ENCODE measurements at regions not wholly inside any gene's neighbourhood (a gene's known extent, or its start where the extent isn't known, plus 50 kb on each side); places are given as distances from the start of the nearest gene placed in this dataset.

DNA sequence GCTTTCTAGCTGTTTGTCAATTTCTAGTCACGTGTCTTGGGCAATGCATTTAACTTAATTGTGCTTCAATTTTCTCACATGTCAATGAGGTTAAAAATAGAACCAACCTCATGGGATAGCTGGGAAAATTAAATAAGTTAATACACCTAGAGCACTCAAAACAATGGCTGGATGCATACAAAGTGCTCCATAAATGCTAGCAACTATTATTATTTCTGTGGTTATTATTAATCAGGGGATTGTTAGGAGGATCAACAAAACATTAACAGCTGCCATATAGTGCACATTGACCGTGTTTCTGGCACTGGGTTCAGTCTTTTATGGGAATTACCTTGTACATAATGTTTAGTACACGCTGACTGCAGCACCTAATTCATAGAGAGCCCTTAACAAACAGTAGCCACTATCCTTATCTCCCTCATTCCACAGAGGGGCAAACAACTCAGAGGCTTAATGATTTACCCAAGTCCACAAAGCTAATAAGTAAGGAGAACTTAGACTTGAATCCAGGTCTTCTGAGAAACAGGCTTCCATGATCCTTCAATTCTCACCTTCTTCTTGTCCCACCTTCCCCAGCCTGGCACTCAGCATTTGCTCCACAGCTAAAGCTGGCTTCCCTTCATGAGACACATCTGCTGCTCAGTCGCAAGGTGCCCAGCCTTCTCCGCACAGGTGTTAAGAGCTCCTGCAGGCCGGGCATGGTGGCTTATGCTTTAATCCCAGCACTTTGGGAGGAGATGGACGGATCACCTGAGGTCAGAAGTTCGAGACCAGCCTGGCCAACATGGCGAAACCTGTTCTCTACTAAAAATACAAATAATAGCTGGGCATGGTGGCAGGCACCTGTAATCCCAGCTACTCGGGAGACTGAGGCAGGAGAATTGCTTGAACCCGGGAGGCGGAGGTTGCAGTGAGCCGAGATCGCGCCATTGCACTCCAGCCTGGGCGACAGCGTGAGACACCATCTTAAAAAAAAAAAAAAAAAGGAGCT lies 137.4 kb upstream of the ABCA1 start:
- no peak for DNase-seq

GRCh38 chr9:105066275-105066865 lies 138.4 kb upstream of the ABCA1 start:
- DNase-seq = no peak

GRCh38 chr9:105067895-105068580 lies 140.1 kb upstream of the ABCA1 start:
- no peak for DNase-seq

DNA sequence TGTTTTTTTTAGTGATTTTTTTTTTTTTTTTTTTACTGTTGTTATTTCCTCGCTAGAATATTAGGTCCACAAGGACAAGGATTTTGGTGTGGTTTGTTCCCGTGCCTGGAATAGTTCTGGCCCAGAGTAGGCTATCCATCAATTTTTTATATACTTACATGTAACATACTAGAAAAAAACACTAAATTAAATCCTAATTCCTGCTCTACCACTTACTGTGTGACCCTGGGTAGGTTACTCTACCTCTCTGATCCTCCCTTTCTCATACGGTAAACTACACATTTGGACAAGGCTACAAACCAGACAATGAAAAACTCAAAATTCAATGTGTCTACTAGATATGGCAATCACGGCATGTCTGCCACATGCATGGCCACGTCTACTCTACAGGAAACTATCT lies 141.3 kb upstream of the ABCA1 start:
- no peak for DNase-seq

GRCh38 chr9:105069696-105070095 lies 141.7 kb upstream of the ABCA1 start:
- DNase-seq = no peak

- no peak for DNase-seq
Measured at GRCh38 chr9:105070176-105070575, 142.2 kb upstream of the ABCA1 start.

GRCh38 chr9:105072476-105072875 lies 144.5 kb upstream of the ABCA1 start:
- no peak for DNase-seq

DNA sequence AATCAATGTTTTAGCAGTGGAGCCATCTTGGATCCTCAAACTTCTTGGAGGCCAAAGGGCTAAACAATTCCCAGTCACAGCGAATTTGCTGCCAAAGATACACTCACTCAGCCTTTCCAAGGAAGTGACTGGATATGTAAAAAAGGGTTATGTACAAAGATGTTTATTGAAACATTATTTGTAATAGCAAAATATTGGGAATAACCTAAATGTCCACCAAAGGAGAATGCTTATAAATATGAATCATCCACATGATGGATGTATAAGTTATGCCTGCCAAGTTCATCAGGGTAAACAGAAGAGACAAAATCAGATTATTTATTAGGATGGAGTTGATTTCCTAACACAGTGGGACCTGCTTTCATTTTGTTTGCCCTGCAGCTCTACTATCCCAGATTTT lies 145.2 kb upstream of the ABCA1 start:
- DNase-seq = no peak

GRCh38 chr9:105074491-105074890 lies 146.5 kb upstream of the ABCA1 start:
- no peak for DNase-seq

DNA sequence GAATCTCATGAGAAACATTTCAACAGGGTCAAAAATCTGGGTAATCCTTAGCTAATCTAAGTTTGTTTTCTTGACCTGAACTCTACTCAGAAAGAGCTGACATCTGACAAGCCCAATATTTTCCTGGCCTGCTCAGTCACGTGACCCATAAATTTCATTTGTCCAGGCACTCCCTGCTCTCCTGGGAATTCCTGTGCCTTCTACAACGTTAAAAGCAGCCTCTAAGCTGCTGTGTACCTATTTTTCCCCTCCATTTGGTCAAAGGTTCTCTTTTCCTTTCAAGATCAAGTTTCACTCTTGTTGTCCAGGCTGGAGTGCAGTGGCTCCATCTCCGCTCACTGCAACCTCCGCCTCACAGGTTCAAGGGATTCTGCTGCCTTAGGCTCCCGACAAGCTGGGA lies 148.8 kb upstream of the ABCA1 start:
- no peak for DNase-seq

DNA sequence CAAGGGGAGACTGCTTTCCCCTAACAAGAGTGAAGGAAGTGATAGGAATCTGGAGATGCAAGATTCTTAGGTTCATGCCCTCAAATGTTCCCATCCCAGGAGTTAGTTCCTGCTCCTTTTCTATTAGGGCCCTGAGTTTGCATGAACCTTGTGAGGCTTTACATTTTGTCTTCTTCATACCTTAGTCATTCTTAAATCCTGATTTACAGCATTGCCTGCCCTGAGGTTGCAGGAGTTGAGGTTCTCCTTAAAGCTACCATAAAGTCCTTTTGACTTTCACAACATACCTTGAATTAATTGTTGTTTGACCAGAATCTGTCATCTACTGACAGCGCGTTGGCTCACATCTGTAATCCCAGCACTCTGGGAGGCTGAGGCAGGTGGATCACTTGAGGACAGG lies 151.5 kb upstream of the ABCA1 start:
- DNase-seq = no peak

DNA sequence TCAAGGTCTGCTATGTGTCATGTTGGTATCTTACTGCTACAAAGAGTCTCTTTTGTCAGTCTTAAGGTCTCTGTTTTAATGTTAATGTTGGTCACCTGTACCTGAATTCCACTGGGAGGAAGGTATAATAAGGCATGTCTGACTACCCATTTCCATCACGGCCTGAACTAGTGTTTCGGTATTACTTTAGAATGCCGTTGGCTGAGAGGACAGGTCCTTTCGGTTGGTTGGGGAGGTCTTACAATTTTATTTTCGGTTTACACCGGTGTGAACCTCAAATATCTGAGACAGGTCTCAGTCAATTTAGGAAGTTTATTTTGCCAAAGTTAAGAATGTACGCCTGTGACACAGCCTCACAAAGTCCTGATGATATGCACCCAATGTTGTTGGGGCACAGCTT lies 154.9 kb upstream of the ABCA1 start:
- no peak for DNase-seq

DNA sequence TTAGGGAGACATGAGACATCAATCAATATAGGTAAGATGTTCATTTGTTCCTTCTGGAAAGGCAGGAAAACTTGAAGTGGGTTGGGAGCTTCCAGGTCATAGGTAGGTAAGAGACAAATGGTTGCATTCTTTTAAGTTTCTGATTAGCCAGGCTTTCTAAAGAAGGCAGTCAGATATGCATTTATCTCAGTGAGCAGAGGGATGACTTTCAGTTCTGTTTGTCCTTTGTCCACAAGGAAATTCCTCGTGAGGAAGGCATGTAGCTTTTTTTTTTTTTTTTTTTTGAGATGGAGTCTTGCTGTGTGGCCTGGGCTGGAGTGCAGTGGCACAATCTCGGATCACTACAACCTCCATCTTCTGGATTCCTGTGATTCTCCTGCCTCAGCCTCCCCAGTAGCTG lies 155.3 kb upstream of the ABCA1 start:
- DNase-seq = no peak

DNA sequence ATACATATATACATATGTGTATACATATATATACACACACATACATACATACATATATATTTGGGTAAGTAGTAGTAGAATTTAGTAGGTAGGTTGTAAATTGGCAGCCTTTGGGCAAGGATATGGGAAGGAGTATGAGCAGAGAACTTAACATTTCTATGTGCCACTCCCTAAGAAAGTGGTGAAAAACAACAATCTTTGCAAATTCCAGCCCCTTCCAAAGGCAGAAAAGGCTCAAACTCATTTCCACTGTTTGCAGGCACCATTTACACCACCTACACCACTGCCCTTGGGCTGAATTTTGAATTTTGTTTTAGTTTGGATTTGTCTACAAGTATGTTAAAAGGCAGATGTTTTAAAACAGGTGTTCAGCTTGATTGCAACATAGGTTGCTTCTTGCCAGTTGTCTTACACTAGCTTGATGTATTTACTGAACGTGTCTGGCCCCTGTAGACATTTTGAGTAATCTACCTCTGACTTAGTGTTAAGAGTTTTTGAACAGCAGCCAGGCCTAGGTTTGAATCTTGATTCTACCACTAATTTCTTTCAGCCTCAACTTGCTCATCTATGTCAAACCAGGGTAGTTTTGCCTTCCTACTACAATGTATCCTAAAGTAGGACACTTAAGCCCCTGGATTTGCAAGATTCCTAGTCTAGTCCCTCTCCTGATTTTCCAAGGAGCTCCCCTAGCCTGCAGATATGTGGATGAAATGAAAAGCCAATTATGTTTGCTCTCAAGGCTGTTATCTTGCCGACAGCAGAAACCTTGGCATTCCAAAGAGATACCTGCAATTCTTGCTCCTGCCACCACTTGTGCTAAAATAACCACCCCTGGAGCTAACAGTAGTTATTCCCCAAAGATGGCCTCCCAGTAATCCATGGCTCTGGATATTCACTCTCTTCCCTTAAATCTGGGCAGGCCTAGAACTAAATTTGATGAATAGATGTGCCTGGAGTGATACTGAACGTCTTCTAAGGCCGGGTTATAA lies 156.2 kb upstream of the SLC44A1 start:
- DNase-seq = no peak

- DNase-seq = no peak
Measured at GRCh38 chr9:105089874-105090273, 154.6 kb upstream of the SLC44A1 start.

DNA sequence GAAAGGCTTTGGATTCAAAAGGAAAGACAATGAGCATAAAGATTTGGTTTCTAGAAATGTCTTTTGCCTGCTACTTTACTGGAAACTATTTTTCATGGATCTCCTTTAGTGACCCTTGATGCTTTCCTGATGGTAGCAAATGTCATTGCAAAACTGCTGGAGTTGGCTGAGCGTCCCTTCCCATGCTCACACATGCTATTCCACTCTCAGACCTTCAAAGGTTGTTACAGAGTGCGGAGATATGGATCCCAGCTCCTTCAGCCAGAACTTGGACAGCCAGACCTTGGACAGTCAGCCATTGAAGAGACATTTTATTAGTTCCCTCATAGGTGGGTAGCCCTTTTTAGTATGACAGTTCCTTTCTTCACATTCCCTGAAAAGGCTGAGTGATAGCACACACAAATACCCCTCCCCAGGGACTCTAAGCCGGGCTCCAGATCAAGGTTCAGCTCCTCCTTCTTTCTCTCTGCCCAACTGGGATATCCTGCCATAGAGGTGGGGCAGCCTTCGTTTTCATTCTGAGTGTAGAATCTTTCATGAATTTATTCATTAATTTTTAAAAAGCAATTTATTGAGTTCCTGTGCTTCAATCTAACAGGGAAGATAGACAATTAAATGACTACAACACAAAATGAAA lies 153.3 kb upstream of the SLC44A1 start:
- no peak for DNase-seq

DNA sequence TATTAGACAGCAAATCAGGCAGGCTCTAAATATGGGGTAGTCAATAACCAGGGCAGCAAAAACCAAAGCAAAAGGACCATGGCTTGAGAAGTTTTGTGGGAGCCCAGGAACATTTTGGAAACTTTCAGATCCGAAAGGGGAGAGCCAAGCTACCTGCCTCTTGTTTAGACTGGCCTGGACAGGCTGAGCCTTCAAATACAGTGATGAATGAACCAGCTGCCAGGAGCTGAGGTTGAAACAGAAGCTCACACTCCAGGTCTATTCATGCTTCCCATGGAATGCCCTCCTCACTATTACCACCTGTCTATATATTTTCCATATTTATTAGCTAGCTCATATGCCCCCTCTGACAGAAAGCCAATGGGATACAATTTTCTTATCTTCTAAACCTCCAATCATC lies 150.8 kb upstream of the SLC44A1 start:
- no peak for DNase-seq

DNA sequence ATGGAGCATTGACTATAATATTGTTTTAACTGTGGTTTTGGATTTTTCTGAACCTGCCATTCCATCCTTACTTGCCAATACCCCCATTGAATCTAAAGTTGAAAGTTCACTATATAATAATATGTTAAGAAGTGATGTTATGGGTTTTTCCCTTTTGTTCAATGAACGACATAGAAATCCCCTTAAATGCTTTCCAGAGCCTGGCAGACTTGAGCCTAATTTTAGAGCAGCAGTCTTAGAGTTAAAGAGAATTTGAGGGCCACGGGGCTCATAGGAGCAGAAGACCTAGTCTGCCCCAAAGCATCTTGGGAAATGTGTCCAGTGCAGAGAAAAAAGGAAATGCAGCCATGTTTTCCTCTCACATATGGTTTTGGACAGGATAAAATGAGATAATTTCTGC lies 146.1 kb upstream of the SLC44A1 start:
- DNase-seq = no peak

- DNase-seq = no peak
Measured at GRCh38 chr9:105103776-105104175, 140.7 kb upstream of the SLC44A1 start.

GRCh38 chr9:105114318-105114717 lies 130.1 kb upstream of the SLC44A1 start:
- no peak for DNase-seq

GRCh38 chr9:105114964-105115728 lies 129.3 kb upstream of the SLC44A1 start:
- peak; percentile 3 for DNase-seq

Data from stimulated activated CD4-positive, alpha-beta T cell treated with anti-CD3 and anti-CD28 coated beads, Interleukin-4, amount 100 ng/mL, for 1 hour (primary cell).